HG02840 (cell line): ENCODE measurements at regions not wholly inside any gene's neighbourhood (a gene's known extent, or its start where the extent isn't known, plus 50 kb on each side); places are given as distances from the start of the nearest gene placed in this dataset.

Source experiments
- ATAC-seq: cut with Tn5 transposase; IDR thresholded peaks from one replicate; pipeline ENCODE4 v1.9.1; 2021; ENCODE audit warnings: mild to moderate bottlenecking, moderate library complexity, moderate number of reproducible peaks; ENCODE audit not compliant: unreplicated experiment, low FRiP score

GRCh38 chrX:114332766-114333165 is 251.1 kb upstream of the HTR2C start:
- no peak for ATAC-seq

GRCh38 chrX:114334473-114334982 is 249.4 kb upstream of the HTR2C start:
- ATAC-seq, result no peak

- no peak for ATAC-seq
These were observed 245.0 kb upstream of the HTR2C start for GRCh38 chrX:114338870-114339269.

GRCh38 chrX:114344756-114345349 is 239.0 kb upstream of the HTR2C start:
- peak; percentile 79 for ATAC-seq

- ATAC-seq, result no peak
These were observed 222.7 kb upstream of the HTR2C start for GRCh38 chrX:114361076-114361725.

GRCh38 chrX:114363346-114363745 is 220.5 kb upstream of the HTR2C start:
- ATAC-seq, result no peak

GRCh38 chrX:114365065-114365834 is 218.6 kb upstream of the HTR2C start:
- ATAC-seq, result no peak

GRCh38 chrX:114372937-114373336 is 210.9 kb upstream of the HTR2C start:
- ATAC-seq, result no peak

- ATAC-seq, result no peak
These were observed 193.6 kb upstream of the HTR2C start for GRCh38 chrX:114390251-114390796.
